NAMALWA (cell line): ENCODE measurements at regions not wholly inside any gene's neighbourhood (a gene's known extent, or its start where the extent isn't known, plus 50 kb on each side); places are given as distances from the start of the nearest gene placed in this dataset.

Source experiments
- DNase-seq: peaks from one replicate; pipeline ENCODE4 v3.0.0-alpha.2; 2015; ENCODE audit warnings: low spot score

GRCh38 chr17:34776456-34777443 is 184.5 kb downstream of the CCT6B start:
- no peak for DNase-seq

DNA sequence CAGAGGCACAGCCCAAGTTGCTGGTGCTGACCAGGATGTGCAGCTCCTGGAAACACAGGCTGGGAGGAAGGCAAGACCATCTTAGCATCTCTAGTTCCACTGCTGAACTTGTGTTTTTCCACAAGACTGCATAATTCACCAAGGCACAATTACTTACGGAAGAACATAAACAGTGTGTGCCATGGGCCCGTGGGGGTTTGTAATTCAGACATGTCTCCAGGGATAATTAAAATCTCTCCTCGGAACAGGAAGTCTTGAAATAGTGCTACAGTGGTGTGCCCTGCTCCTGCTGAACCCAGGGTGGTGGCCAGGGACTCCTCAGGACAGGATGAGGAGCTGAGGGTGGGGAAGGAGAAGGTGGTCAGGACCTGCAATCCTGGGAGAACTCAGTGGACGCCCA is 188.2 kb downstream of the CCT6B start:
- no peak for DNase-seq

GRCh38 chr17:34771891-34772290 is 189.4 kb downstream of the CCT6B start:
- no peak for DNase-seq

DNA sequence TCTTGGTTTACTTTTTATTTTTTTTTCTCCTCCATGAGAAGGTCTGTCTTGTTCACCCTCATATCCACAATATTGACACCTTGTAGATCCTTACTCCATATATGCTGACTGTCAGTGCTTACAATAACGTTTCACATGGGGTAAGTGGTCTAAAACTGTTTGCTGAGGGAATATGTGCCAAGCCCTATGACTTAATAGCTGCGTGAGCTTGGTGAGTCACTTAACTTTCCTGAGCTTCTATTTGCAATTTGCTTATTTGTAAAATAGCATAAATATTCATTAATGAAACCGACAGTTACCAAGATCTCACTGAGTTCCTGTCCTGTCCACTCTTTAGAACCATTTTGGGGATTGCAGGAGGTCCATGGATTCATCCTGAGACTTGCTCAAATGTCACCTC is 190.7 kb downstream of the CCT6B start:
- no peak for DNase-seq

DNA sequence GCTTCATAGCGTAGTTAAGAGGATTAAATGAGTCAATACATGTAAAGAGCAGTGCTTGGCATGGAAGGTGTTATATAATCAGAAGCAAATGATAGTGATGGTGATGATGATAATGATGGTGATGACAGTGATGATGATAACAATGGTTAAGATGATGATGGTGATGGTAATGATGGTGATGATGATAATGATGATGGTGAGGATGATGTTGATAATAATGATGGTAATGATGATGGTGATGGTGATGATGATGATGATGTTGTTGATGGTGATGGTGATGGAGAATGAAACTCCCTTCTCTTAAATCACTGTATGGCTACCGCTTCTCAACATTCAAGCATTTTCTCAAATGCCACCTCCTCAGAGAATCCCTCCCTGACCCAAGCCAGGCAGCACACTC is 190.5 kb downstream of the TMEM132E start:
- DNase-seq = no peak

DNA sequence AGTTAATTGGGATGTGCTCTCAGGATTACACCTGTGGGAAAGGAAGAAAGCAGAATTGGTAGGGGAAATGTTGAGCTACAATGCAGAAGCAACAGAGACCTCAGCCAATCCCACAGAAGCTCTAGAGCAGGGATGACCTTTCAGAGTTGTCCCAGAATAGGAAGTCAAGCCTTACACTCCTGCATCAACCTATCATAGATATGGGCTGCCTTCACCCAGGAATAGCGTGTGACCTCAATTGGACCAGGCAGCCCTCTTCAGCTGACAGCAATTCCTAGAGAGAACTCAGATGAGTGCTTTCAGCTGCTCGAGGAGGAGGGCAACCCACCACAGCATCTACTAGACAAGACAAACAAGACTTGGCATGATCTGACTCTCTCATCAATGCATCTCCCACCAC is 189.7 kb downstream of the TMEM132E start:
- no peak for DNase-seq

GRCh38 chr17:34765291-34765690 is 185.9 kb downstream of the TMEM132E start:
- DNase-seq = no peak

DNA sequence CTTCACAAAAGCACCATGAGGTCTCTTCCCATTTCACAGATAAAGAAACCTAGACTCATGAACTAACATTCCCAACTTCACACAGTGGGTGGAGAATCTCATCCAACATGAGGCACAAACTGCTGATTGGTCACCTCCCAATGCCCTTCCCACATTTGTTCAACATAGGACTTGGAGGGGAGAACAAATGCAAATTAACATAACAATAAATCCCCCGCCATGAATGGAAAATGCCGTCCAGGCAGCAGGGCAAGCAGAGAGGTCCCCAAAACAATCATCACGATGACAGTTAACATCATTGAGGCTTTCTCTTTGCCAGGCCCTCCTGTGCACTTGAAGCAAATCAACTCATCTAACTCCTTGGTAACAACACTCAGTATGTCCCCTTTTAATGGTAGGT is 185.3 kb downstream of the TMEM132E start:
- no peak for DNase-seq

DNA sequence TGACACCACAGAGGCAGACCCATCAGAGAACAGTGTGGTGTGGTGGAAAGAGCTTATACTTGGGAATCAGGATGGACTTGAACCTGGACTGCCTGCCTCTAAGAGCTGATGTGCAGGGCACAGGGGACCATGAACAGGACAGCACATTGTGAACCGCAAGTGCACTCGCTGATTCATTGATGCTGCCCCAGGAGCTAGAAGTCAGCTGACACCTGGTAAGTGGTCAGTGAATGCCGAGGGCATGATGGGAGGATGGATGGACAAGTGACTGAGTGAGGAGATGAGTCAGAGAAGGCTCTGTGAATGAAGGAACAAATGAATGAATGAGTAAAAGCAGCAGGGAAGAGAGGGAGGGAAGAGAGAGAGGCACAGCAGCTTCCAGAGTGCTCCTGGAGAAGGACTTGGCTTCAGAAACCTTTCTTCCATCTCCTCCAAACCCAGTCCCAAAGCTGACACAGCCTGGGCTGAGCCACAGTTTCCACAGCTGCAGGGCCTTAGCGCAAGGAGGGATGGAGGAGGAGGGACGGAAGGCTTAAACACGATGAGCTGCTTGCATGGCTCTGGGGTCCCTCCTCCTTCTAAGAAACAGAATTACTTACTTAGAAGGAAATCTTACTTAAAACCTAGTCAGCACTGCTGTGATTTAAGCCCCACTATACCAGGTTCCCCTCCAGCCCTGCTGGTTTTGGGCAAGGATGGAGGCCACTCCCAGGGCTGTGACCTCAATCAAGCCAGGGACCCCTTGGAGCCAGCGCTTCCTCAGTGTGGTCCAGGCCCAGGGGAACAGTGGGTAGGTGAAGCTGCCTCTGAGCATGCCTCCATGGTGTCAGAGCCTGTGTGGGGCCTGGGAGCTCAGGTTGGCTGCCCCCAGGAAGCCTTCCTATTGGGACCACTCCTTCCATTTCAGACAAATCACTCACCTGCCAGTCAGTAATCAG is 184.6 kb downstream of the TMEM132E start:
- DNase-seq = no peak

DNA sequence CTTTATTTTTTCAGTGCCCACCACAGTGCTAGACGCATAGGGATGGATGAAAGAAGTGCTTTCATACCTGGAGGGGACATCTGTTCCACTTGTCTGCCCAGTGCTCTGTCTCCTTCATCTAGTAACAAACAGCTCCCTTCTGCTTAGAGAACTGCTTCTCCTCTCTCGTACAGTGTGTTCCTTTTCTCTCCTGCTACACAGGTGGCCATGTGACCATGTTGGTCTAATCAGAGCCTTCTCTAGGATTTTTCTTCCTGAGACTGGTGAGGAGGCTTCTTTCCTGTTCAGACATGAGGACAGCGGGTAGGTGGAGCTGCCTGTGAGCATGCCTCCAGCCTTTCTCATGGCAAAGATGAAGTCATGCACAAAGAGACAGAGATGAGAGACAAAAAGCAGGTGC is 182.7 kb downstream of the TMEM132E start:
- no peak for DNase-seq

GRCh38 chr17:34761646-34762045 is 182.3 kb downstream of the TMEM132E start:
- no peak for DNase-seq

- DNase-seq = no peak
Observed at GRCh38 chr17:34760931-34761495, 181.6 kb downstream of the TMEM132E start.

- no peak for DNase-seq
Observed at GRCh38 chr17:34758718-34759117, 179.3 kb downstream of the TMEM132E start.

- DNase-seq = no peak
Observed at GRCh38 chr17:34758316-34758715, 178.9 kb downstream of the TMEM132E start.

DNA sequence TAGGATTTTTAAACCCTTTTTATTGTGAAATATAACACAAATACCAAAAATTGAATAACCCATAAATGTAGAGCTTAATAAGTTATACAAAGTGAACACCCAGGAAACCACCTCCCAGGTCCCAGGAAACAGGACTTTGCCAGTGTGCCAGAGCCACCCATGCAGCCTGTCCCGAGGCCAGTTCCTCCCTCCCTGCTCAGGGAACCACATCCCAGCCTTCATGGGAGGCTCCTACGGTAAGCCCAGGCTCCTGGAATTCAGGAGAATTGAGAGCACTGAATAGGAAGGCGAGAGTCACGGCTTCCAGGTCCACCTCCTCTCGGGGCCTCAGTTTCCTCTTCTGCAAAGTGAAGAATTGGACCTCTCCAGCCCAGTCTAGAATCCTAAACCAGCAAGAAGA is 178.2 kb downstream of the TMEM132E start:
- DNase-seq = no peak

DNA sequence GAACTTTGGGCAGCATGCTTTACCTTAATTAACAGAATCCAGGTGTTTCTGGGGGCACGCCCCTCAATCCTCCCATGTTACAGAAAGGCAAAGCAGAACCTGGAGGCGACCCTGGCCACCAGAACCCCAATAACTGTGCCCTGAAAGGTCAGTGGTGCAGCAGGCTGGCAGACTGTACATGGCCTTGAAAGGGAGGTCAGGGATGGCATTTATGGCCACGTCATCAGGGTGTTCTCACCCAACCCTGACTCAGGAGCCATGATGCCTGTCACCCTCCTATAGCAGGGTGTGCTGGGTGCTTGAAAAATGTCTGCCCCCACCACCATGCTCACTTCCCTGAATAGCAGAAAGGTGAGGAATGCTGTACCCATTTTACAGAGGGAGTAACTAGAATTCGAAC is 177.7 kb downstream of the TMEM132E start:
- DNase-seq = no peak

GRCh38 chr17:34756637-34757021 is 177.2 kb downstream of the TMEM132E start:
- no peak for DNase-seq

GRCh38 chr17:34755981-34756636 is 176.7 kb downstream of the TMEM132E start:
- DNase-seq = no peak

DNA sequence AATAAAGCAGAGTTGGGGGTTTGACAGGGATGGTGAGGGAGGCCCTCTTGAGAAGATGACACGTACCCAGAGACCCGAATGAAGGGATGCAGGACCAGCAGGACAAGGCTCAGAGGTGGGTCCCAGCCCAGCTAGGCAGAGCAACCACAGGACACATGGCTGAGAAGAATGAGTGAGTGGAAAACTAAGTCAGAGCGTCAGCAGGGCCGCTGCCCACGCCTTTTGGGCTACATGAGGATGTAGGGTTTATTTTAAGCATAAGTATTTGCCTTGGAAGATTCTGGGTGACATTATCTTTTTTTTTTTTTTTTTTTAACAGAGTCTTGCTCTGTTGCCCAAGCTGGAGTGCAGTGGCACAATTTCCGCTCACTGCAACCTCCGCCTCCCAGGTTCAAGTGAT is 176.0 kb downstream of the TMEM132E start:
- DNase-seq = no peak

DNA sequence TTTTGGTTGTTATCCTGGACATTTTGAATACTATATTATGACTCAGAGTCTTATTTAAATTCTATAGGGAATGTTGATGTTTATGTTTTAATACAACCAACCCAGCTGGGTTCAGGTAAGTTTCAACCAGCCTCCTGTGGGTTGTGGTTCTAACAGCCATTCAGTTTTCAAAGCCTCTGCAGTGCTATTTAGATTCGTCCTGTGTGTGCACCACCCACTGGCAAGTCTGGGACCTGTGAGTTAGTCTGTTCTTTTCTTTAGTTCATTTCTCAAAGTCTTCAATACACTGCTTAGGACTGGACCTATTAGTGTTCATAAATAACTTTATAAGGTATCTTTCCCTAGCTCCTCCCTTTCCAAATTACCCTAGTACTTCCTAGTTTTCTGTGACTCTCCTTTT is 170.6 kb downstream of the TMEM132E start:
- DNase-seq = no peak

DNA sequence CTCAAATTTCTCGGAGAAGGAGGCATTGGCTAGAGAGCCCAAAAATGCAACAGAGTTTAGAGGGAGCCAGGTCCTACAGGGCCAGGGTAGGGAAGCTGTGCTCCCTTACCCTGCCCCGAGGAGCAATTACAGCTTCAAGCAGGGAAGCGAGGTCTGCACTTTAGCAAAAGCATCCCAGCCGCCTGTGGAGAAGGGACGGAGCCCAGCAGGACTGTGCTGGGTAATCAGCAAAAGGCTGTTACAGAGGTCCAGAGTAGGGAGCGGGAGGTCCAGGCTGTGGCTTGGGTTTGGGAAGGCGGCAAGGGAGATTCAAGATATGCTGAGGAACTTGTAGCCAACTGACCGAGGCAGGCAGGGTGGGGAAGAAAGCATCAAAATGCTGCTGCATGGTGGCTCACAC is 162.6 kb downstream of the TMEM132E start:
- DNase-seq = no peak
